GM19238 (cell line): ENCODE measurements at regions not wholly inside any gene's neighbourhood (a gene's known extent, or its start where the extent isn't known, plus 50 kb on each side); places are given as distances from the start of the nearest gene placed in this dataset.

Source experiments
- DNase-seq: peaks from one replicate; pipeline ENCODE4 v3.0.0; 2011; ENCODE audit warnings: low spot score; ENCODE audit not compliant: insufficient read length

DNA sequence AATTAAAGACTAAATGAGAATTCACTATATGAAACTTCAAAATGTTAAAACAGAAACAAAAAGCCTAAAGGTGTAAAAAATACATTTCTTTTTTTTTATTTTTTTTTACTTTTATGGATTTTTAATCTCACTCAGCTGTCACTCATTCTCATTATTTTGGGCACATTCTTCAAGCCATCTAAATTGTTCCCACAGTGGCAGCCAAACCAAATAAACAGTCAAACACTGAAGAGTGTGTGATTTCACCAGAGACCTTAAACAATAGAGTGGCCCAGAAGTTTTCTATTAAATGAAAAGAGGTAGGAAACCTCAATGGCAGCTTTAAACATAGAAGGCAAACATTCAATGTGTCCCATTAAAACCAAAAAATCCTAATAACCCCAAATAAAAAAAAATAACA is 616.1 kb downstream of the OTOL1 start:
- DNase-seq = no peak

DNA sequence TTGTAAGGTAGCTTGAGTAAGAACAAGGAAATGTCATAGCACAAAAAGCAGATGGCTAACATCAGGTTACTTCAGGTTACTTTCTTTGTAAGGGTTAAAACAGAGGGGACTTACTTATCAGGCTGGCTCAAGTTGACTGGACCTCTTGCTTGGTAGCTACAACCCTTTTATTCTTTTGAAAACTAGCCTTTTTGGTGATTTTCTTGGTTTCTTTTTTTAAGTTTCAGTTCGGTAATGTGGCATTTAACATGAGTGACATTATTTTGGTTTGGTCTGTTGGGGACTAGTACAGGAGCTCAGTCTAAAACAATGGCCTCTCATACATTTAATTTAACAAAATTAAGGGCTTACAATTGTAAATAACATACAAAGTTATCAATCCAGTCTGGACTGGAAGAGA is 621.4 kb downstream of the OTOL1 start:
- DNase-seq = no peak

GRCh38 chr3:162119651-162120050 is 623.0 kb downstream of the OTOL1 start:
- no peak for DNase-seq

- DNase-seq = no peak
Measured at GRCh38 chr3:162122405-162122804, 625.8 kb downstream of the OTOL1 start.

GRCh38 chr3:162125790-162126189 is 629.2 kb downstream of the OTOL1 start:
- DNase-seq = no peak

DNA sequence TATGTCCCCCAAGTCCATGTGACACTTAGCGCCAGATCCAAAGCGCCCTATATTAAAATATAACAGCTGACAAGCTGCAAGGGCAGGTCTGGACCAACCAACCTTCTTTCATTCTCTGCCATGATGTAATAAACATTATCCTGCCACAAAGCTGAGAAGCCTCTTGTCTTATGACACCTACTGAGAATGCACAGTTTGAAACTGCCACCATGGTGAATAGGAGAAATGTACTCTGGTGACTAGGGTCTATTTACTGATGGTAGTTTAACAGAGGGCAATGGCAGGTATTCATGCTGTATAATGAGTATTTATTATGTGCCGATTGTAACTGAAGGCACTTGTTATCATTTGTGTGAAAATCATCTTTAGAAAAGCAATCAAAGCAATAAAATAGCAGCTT is 634.0 kb downstream of the OTOL1 start:
- DNase-seq = no peak

DNA sequence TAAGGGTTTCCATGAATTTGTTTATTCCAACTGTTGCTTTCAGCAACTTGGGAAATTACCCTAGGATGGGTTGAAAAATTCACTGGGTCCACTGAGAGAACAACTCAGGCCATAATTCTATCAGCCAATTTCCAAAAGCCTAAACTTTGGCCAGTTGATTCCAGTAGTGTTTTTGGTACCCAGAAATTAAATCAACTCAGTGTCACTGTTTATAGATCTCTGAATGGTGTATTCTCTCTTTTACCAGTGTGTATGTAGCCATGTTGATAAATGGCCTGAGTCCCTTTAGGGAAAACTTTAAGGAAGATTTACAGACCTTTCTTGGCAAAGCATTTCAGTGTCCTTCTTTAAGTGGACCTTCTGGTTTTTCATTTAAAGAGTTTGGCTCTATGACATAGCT is 636.4 kb downstream of the OTOL1 start:
- no peak for DNase-seq

DNA sequence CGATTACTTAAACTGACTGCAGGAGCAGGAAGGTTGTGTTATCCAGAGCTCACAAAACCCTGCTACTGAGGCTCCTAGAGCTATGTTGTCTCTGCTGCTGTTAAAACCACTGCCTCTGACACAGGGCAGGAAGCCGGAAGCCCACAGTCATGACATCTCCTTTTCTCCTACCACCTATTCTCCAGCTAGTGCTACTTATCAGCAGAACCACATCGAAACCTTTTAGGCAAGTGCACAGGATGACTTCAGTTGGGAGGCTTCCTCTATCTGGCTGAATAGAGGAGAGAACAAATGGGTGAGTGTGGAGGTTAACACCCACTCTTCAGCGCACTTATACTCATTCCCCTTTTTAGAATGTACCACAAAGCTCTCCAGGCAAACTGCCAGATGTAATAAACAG is 638.0 kb downstream of the OTOL1 start:
- DNase-seq = no peak

DNA sequence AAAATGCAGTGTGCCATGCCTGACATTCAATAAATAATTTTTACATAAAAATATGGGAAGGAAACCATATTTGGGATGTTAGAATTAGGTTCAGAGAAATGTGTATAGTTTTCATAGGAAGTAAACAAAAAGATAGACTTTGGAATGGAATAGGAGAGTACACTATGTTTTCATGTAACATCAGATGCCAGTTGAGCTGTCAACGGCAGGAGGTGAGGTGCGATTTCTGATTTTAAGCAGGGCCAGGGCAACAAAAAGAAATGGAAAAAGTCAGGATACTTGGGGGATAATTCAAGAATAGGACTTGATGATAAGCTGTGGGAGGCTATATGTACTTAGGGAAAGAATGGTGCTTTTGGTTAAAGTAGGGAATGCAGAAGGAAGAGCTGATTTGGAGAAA is 639.5 kb downstream of the OTOL1 start:
- DNase-seq = no peak

DNA sequence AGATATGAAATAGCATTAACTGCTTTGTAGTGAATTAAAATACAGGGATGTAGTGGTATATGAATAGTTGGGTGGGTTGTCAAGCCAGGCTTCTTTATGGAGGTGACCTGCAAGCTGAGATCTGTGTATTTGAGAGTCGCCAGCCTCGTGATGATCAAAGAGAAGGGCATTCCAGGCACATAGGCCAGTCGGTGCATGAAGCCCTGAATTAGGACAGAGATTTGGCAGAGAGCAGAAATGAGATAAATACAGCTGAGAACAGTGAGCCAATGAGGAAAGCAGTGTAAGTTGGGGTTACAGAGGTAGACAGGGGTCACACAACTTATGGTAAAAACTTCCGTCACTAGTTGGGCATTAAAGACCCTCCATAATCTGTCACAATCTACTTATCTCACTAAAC is 641.9 kb downstream of the OTOL1 start:
- DNase-seq = no peak

GRCh38 chr3:162139841-162140240 is 643.2 kb downstream of the OTOL1 start:
- DNase-seq = no peak

GRCh38 chr3:162141272-162141791 is 644.7 kb downstream of the OTOL1 start:
- no peak for DNase-seq

GRCh38 chr3:162142511-162142910 is 645.9 kb downstream of the OTOL1 start:
- no peak for DNase-seq

DNA sequence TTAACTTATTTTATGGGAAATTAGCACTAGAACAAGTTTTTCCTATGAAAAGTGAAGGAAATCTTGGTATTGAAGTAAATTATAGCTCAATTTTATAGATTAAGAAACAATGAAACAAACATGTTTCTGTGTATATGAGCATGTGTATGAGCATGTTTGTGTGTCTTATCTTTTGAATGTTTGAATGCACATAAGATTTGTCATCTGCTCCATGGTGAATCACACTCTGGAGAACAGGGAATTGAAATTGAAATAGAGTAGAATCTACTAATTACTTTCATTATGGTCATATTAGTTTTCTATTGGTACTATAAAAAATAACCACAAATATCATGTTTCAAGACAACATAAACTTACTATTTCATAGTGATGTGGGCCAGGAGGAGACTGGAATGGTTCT is 646.6 kb downstream of the OTOL1 start:
- no peak for DNase-seq

- no peak for DNase-seq
Measured at GRCh38 chr3:162147996-162148395, 651.4 kb downstream of the OTOL1 start.

GRCh38 chr3:162150790-162151189 is 654.2 kb downstream of the OTOL1 start:
- no peak for DNase-seq

DNA sequence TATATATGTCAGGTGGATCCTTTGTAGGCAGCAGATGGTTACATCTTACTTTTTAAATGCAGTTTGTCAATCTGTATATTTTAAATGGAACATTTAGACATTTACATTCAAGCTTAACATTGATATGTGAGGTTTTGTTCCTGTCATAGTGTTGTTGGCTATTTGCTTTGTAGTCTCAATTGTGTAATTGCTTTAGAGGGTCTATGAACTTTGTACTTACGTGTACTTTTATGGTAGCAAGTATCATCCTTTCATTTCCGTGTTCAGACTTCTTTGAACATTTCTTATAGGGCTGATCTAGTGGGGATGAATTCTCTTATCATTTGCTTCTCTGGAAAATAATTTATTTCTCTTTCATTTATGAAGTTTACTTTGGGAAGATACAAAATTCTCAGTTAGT is 656.0 kb downstream of the OTOL1 start:
- DNase-seq = no peak

- no peak for DNase-seq
Measured at GRCh38 chr3:162161595-162161994, 665.0 kb downstream of the OTOL1 start.

DNA sequence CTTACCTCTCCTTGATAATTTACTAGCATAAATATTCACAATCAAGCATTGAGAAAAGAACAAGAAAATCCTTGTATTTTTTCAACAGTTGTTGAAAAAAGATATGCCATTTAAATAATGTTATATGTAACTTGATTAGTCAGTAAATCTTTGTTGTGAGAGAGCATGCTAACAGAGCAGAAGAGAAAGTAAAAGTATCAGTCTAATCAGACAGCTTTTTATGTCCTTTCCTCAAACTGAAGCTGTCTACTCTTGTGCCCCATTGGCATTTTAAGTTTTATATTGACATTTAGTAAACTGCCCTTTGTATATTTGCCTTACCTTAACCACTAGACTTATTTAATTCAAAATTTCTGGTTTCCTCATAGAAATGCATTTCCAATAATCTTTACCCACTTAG is 668.7 kb downstream of the OTOL1 start:
- DNase-seq = no peak

- no peak for DNase-seq
Measured at GRCh38 chr3:162166543-162166942, 669.9 kb downstream of the OTOL1 start.

GRCh38 chr3:162168715-162169114 is 672.1 kb downstream of the OTOL1 start:
- no peak for DNase-seq

GRCh38 chr3:162170581-162170980 is 674.0 kb downstream of the OTOL1 start:
- no peak for DNase-seq

DNA sequence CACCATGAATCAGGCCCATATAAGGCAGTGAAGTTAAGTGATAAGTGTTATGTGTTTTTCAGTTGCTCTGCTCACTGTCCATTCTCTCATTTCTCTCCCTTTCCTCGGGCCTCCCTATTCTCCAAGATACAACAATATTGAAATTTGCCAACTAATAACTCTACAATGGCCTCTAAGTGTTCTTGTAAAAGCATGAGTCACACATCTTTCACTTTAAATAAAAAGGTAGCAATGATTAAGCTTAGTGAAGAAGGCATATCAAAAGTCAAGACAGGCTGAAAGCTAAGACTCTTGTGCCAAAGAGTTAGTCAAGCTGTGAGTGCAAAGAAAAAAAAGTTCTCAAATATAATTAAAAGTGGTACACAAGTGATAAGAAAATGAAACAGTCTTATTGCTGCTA is 675.4 kb downstream of the OTOL1 start:
- DNase-seq = no peak

DNA sequence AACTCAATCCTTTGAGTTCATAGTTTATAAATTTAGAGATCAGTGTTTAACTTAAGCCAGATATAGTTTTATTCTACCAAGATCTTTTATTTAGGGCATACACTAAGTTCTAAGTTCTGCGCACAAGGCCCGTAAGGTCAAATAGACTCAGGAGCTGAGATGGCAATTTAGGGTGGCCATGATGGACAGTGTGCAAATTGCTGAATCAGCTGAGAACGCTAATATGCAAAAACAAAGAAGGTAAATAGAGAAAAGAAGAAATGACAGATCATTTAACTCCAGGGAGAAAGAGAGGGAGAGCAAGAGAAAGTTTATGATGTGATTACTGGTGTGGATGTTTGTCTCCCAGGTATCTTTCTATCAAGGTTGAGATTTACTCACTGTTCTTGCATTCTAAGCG is 678.5 kb downstream of the OTOL1 start:
- DNase-seq = no peak
